ENCODE measurements at regions not wholly inside any gene's neighbourhood (a gene's known extent, or its start where the extent isn't known, plus 50 kb on each side); places are given as distances from the start of the nearest gene placed in this dataset.

GRCh38 chr1:193846876-193847604 lies 660.6 kb upstream of the B3GALT2 start:
- Histone ChIP-seq H3K27me3 (no peaks in the 10 kb centered on the region), H3K27ac (no peak overlapping the region), H3K36me3 (no peaks in the 10 kb centered on the region), H3K4me3 (replicated peaks in 1 of 3) (no peak overlapping the region), H3K4me1 (no peaks in the 10 kb centered on the region), H3K9me3 (no peaks in the 10 kb centered on the region)
- intact Hi-C loops (cut with DNase I) = no loop called here
- 83 to 89% methylated on average over 2 of the region's 2 CpGs for WGBS, 2 donors
- no peak for DNase-seq
- TF ChIP-seq CTCF (IDR thresholded peaks at IDR 0.05) (no peak), POLR2A (IDR thresholded peaks at IDR 0.05) (no peak)

GRCh38 chr1:193846411-193846810 lies 660.0 kb upstream of the B3GALT2 start:
- H3K4me3 ChIP-seq (replicated peaks in 1 of 3) = no peak overlapping the region
- 76 to 79% methylated on average over 3 of the region's 3 CpGs for WGBS, 2 donors
- TF ChIP-seq CTCF (IDR thresholded peaks at IDR 0.05) (no peak), POLR2A (IDR thresholded peaks at IDR 0.05) (no peak)
- no peaks in the 10 kb centered on the region for H3K27me3 ChIP-seq
- H3K4me1 ChIP-seq = no peaks in the 10 kb centered on the region
- H3K9me3 ChIP-seq = no peaks in the 10 kb centered on the region
- no peaks in the 10 kb centered on the region for H3K36me3 ChIP-seq
- no peak for DNase-seq
- intact Hi-C loops (cut with DNase I) = no loop called here
- H3K27ac ChIP-seq = no peak overlapping the region

- Histone ChIP-seq H3K4me3 (replicated peaks in 1 of 3) (no peak overlapping the region), H3K4me1 (no peaks in the 10 kb centered on the region), H3K36me3 (no peaks in the 10 kb centered on the region), H3K27ac (no peak overlapping the region), H3K9me3 (no peaks in the 10 kb centered on the region), H3K27me3 (no peaks in the 10 kb centered on the region)
- no peak for DNase-seq
- WGBS, 2 donors = 69 to 100% methylated on average over 1 to 2 of the region's 2 CpGs
- intact Hi-C loops (cut with DNase I) = no loop called here
- TF ChIP-seq CTCF (IDR thresholded peaks at IDR 0.05) = no peak
Measured at GRCh38 chr1:193841857-193842256, 655.4 kb upstream of the B3GALT2 start.

GRCh38 chr1:193831465-193831864 lies 645.1 kb upstream of the B3GALT2 start:
- no peaks in the 10 kb centered on the region for H3K36me3 ChIP-seq
- no peak for DNase-seq
- intact Hi-C loops (cut with DNase I) = no loop called here
- TF ChIP-seq POLR2A (IDR thresholded peaks at IDR 0.05) (no peak), CTCF (IDR thresholded peaks at IDR 0.05) (no peak)
- no peak overlapping the region for H3K27ac ChIP-seq
- no peak overlapping the region for H3K4me3 ChIP-seq (replicated peaks in 1 of 3)
- no peaks in the 10 kb centered on the region for H3K9me3 ChIP-seq
- no peaks in the 10 kb centered on the region for H3K27me3 ChIP-seq
- WGBS, 2 donors = 90 to 100% methylated on average over 1 of the region's 1 CpG
- no peaks in the 10 kb centered on the region for H3K4me1 ChIP-seq

- no peaks in the 10 kb centered on the region for H3K9me3 ChIP-seq
- intact Hi-C loops (cut with DNase I) = no loop called here
- H3K4me1 ChIP-seq = no peaks in the 10 kb centered on the region
- no peaks in the 10 kb centered on the region for H3K27me3 ChIP-seq
- no peak overlapping the region for H3K4me3 ChIP-seq (replicated peaks in 1 of 3)
- TF ChIP-seq CTCF (IDR thresholded peaks at IDR 0.05) (no peak), POLR2A (IDR thresholded peaks at IDR 0.05) (no peak)
- 96 to 98% methylated on average over 1 of the region's 1 CpG for WGBS, 2 donors
- no peak for DNase-seq
- H3K36me3 ChIP-seq = no peaks in the 10 kb centered on the region
- H3K27ac ChIP-seq = no peak overlapping the region
Measured at GRCh38 chr1:193827516-193827915, 641.1 kb upstream of the B3GALT2 start.

All from thyroid gland (tissue), 4 donors.